GM19372 (cell line): ENCODE measurements at regions not wholly inside any gene's neighbourhood (a gene's known extent, or its start where the extent isn't known, plus 50 kb on each side); places are given as distances from the start of the nearest gene placed in this dataset.

Experiments used
- ATAC-seq: cut with Tn5 transposase; IDR thresholded peaks from one replicate; pipeline ENCODE4 v1.9.1; 2021; ENCODE audit warnings: mild to moderate bottlenecking, low read depth, moderate library complexity; ENCODE audit not compliant: unreplicated experiment

DNA sequence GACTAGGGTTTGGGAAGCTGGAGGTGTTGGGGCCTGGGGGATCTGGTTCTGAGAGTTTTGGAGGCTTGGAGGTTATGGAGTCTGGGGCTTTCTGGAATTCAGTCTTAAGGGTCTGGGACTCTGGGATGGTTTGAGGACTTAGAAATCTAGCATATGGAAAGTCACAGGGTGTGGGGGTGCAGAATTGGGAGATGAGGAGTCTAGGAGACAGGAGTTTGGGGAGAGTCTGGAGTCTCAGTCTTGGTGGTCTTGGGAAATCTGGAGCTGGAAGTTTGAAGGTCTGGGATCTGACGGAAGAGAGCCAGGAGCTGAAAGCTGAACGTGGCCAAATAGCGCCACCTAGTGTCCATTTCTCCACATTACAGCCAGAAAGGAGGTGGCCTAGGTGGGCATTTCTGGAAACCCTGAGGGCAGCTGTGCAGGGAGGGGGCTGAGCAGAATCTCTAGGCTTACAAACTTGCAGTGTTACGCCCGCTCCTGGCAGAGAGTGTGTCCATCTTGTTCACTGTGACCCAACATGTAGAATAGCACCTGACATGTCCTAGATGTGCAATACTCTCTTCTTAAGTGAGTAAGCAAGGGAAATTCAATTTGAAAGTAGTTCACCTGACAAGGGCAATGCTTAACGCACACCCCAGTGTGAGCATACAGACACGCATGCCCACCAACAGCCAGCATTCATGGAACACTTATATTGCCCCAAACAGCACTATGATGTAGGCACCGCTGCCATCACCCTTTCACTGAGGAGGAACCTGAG lies 204.8 kb downstream of the TFCP2L1 start:
- no peak for ATAC-seq

- ATAC-seq: no peak
Observed at GRCh38 chr2:121081701-121082100, 203.3 kb downstream of the TFCP2L1 start.

DNA sequence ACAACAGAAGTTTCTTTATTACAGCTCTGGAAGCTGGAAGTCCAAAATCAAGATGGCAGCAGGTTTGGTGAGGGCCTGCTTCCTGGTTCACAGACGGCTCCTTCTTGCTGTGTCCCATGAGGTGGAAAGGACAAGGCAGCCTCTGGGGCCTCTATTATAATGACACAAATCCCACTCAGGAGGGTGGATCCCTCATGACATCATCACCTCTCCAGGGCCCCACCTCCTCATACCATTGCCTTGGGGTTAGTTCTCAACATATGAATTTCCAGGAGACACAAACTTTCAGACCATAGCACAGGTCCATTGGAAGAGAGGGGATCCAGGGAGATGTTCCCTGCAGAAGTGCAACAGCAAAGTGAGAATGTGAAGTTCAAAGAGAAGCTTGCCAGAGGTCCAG lies 202.8 kb downstream of the TFCP2L1 start:
- no peak for ATAC-seq

DNA sequence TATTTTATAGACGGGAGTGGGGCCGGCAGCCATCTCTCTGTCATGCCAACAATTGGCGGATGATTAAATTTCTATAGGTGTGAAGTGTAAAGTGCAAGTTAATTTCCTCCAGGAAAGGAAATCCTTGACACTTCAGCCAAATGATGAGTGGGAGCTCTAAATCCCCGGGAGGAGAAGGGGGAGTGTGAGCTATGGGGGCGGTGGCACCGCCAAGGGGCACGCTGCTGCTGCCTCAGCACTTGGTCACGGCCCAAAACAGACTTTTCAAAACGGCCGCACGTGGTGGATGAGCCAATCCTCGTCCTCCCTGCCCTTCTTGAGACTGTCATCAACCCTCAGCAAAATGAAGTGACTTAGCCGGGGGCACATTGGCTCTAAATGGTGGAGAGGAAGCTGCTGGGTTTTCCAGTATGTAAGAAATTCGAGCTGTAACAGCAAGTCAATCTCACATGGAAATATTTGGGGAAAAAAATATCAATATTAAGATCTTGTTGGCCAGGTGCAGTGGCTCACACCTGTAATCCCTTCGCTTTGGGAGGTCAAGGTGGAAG lies 200.8 kb downstream of the TFCP2L1 start:
- no peak for ATAC-seq

GRCh38 chr2:121085801-121086200 lies 199.2 kb downstream of the TFCP2L1 start:
- no peak for ATAC-seq

DNA sequence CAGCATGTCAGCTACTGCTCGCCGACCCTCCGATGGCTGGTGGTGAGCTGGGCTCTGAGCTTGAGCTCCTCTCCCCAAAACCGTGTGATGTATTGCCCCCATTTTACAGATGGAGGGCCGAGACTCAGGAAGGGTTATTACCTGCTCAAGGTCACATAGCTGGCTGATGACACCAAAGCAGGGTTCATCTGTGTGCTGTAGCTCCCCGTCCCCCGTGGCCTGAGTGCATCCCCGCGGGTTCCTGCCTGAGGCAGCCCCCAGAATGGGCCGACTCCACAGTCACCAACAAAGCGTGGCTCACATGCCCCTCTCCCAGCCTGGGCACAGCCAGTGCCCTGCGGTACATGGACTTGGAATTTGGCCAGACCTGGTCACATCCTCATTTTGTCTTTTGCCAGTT lies 198.6 kb downstream of the TFCP2L1 start:
- no peak for ATAC-seq

GRCh38 chr2:121087117-121087516 lies 197.9 kb downstream of the TFCP2L1 start:
- no peak for ATAC-seq

DNA sequence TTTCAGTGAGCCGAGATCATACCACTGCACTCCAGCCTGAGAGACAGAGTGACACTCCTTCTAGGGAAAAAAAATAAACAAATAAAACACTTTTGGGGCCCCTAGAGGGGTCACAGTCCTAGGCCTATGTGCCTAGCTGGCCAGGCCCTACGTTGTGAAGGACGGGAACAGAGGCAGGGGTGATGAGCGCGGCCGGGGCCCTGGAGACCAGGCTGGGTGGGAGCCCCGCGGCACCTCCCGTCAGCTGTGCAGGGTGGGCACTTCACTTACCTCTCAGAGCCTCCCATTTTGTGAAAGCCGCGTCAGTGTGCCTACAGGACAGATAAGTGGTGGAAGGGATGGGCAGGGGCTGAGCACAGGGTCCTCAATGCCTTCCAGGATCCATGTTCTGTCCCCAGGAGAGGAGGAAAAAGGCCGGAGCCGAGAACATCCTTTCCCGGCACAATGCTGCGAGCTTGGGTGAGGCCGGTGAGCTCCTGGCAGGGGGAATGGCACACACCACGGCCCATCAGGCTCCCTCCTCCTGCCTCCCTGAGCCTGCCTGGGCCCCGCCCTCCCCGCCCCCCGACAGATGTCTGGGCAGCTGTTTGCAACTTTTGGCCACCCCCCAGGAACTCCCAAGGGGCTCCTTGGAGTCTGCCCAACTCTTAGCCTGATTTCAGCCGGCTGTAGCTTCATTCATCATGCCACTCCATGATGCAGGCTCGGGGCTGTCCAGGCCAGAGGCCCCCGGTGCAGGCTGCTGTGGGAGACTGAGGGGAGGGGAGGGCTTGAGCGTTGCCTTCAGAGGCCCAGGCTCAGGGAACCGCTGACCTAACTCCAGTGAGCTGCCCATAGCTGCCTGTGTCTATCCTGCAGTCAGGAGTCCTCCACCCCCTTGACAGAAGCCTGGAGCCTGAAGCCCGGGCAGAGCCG lies 196.5 kb downstream of the TFCP2L1 start:
- no peak for ATAC-seq

DNA sequence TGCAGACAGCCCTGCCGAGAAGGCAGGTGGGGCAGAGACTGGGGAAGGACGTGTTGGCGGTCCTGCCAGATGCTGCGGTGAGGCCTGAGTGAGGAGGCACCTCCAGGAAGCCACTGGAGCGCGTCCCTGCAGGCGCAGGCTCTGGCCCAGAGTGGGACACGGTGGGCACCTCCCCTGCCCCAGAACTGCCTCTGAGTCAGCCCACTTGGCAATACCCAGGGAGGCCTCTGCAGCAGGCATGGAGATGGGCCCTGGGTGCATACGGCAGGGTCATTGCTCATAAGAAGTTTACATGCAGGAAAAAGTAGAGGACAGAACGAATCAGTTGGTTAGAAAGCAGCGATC lies 195.9 kb downstream of the TFCP2L1 start:
- ATAC-seq: no peak

GRCh38 chr2:121090088-121090715 lies 194.8 kb downstream of the TFCP2L1 start:
- ATAC-seq: no peak

DNA sequence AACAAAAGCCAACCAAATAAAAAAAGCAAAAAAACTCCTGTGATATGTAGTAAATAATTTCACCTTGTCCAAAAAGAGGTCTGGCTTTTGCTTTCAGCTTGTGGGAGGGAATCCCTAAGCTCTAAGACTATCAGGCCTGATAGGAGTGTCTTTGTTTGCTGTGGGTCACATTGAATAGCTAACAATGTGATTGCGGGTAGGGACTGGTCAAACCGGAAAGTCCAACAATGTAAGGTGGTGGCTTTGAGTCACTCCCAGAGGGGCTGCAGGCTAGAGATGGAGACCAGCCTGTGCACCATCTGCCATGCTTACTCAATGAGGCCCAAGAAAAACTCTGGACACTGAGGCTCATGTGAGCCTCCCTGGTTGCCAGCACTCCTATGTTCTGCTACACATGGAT lies 192.9 kb downstream of the TFCP2L1 start:
- ATAC-seq: no peak

DNA sequence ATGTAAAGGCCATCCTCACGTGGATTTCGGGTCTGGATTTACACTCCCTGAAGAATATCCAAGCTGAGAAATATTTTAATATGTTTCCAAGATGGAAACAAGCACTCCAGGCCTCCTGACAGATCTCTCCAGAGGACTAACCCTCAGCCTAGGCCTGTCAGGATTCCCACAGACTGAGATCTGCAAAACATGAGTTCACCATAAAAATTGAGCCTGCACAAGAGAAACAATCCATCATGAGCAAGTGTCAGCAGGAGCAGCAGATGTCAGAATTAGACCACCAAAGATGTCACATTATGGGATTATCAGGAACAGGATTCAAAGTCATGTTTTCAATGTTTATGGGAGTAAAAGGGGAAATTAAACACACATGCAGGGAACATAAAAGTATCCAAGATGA lies 191.3 kb downstream of the TFCP2L1 start:
- ATAC-seq: no peak

- no peak for ATAC-seq
Observed at GRCh38 chr2:121094101-121094500, 190.9 kb downstream of the TFCP2L1 start.

GRCh38 chr2:121094845-121095244 lies 190.2 kb downstream of the TFCP2L1 start:
- ATAC-seq: no peak

DNA sequence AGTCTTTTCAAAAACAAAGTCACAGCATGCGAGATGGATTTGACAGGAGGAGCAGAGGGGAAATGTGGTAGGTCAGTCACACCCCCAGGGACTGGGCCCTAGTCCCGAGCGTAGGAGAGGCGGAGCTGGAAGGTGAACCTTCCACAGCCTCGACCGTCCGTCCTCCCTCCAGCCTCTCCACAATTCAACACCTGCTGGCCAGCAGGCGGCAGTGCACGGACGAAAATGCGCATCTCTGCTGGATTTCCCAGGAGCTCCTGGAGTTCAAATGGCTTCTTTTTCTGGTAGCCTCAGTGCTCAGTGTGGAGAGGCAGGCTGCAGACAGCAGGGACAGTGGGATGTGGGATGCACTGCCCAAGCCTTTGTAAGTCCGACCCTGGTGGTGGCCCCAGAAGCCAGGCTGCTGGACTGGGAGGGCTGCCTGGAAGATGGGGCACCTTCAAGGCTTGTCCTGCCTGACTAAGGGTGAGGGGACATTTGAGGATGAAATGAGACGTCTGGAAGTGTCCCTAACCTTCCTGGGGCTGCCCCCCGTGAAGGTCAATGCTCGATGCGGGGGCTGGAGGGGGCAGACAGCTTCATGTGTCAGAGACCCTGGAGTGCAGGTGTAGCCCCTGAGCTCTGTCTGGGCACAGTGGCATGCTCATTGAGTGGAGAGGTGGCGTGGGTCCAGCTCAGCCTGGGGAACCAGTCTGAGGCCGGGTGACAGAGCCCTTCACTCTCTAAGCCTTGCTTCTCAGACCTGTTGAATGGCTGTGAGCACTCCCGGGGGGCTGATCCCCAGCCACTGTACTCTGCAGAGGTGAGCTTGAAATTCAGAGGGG lies 189.5 kb downstream of the TFCP2L1 start:
- ATAC-seq: no peak

GRCh38 chr2:121096611-121097010 lies 188.4 kb downstream of the TFCP2L1 start:
- ATAC-seq: no peak

- no peak for ATAC-seq
Observed at GRCh38 chr2:121098556-121098955, 186.4 kb downstream of the TFCP2L1 start.

- ATAC-seq: no peak
Observed at GRCh38 chr2:121099329-121100290, 185.4 kb downstream of the TFCP2L1 start.

DNA sequence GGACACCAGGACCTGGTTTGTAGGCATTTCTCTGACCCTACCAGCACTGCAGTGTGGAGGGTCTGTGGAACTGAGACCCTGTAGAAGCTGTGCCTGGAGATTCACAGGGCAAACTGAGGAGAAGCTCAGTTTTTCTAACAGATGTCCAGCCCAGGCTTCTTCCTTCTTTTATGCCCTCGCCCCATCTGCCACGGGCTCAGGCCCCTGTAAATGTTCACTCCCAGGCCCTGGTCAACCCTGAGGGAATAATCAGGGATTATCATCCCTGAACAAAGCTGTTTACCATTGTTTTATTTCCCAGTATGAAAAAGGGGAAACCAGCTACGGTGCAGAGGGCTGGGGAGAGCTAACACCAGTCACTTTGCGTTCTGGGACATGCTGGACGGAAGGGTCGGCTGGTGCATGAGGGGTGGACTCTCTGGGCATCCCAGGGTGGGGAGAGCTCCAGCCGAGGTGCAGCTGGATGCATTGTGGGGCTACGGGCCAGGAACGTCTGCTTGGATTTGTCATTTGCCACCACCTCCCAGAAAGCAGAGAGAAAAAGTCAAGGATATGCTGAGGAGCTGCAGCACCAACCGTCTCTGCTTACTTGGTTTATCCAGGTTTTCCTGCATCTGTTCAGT lies 183.8 kb downstream of the TFCP2L1 start:
- no peak for ATAC-seq
